B cell (primary cell): ENCODE measurements at regions not wholly inside any gene's neighbourhood (a gene's known extent, or its start where the extent isn't known, plus 50 kb on each side); places are given as distances from the start of the nearest gene placed in this dataset.
A peak's percentile ranks its signal among the peaks of the same experiment; 100 is the strongest.

Source experiments
- ATAC-seq: fragments of 200-7000 bp; cut with Tn5 transposase; one replicate; pipeline ENCODE4 v1.10.0; 2021; ENCODE audit warnings: low read depth, mild to moderate bottlenecking, moderate number of reproducible peaks, moderate library complexity
- CTCF ChIA-PET: fragments of 350-600 bp; sonication (Branson Sonifier 250); formaldehyde crosslinking; loops from one replicate; lab custom pipeline; 2021; ENCODE audit warnings: antibody characterized with exemption, inconsistent platforms; lab: Charles Lee
- POLR2A ChIA-PET: fragments of 350-600 bp; sonication (Branson Sonifier 250); formaldehyde crosslinking; loops from one replicate; lab custom pipeline; 2021; ENCODE audit warnings: antibody characterized with exemption; lab: Charles Lee
- DNase-seq: peaks from one replicate; pipeline ENCODE4 v3.0.0; 2013
- H2AFZ ChIP-seq: 2 replicates; pipeline ENCODE4 v1.6.1; 2012; ENCODE audit warnings: mild to moderate bottlenecking, low read depth, low read length; ENCODE audit not compliant: insufficient read depth, poor library complexity, severe bottlenecking
- H3K27ac ChIP-seq, 2 donors: 1 replicate in 1 of 2; 2 replicates in 1 of 2; pipeline ENCODE4 v1.5.1; 2012 to 2013; ENCODE audit warnings: low read length in 2 of 2, mild to moderate bottlenecking in 2 of 2, moderate library complexity in 1 of 2
- H3K27me3 ChIP-seq, 4 experiments: fragments of 200-600 bp in 1 of 4; sonication (generic) in 1 of 4; replicated peaks in 1 of 4; 1 replicate in 2 of 4; 2 replicates in 2 of 4; pipeline versions ENCODE4 v1.6.1 to v1.7.0; 2013 to 2016; ENCODE audit warnings: low read length in 3 of 4, mild to moderate bottlenecking in 2 of 4, mixed read lengths in 1 of 4, moderate library complexity in 1 of 4; ENCODE audit not compliant: insufficient read depth in 4 of 4, control insufficient read depth in 3 of 4; ENCODE audit errors: control extremely low read depth in 1 of 4
- H3K36me3 ChIP-seq, 2 experiments: replicated peaks in 1 of 2; 1 replicate in 1 of 2; 2 replicates in 1 of 2; pipeline versions ENCODE4 v1.6.1 to v1.7.1; 2013; ENCODE audit warnings: low read length in 1 of 2; ENCODE audit not compliant: insufficient read depth in 2 of 2, control insufficient read depth in 1 of 2; ENCODE audit errors: control extremely low read depth in 1 of 2, extremely low read depth in 1 of 2
- H3K4me1 ChIP-seq, 2 donors: fragments of 200-600 bp in 1 of 2; sonication (generic) in 1 of 2; 1 replicate in 1 of 2; 2 replicates in 1 of 2; pipeline versions ENCODE4 v1.5.1 to v1.6.1; 2013 to 2017; ENCODE audit warnings: low read length in 2 of 2; ENCODE audit not compliant: control insufficient read depth in 2 of 2, insufficient read depth in 2 of 2
- H3K4me2 ChIP-seq: replicated peaks from 2 replicates; pipeline ENCODE3; 2012; ENCODE audit warnings: mild to moderate bottlenecking, low read depth, low read length; ENCODE audit not compliant: poor library complexity, severe bottlenecking
- H3K4me3 ChIP-seq, 5 experiments: fragments of 200-600 bp in 1 of 5; sonication (generic) in 1 of 5; 1 replicate in 3 of 5; 2 replicates in 2 of 5; pipeline versions ENCODE4 v1.5.1 to v1.7.0; 2011 to 2016; ENCODE audit warnings: low read length in 4 of 5, mild to moderate bottlenecking in 4 of 5, low read depth in 2 of 5, control low read depth in 1 of 5, moderate library complexity in 1 of 5; ENCODE audit not compliant: insufficient read depth in 1 of 5; ENCODE audit errors: control extremely low read depth in 1 of 5, extremely low read depth in 1 of 5
- H3K79me2 ChIP-seq: fragments of 200-600 bp; sonication (generic); one replicate; pipeline ENCODE4 v1.6.0; 2016; ENCODE audit warnings: low read length; ENCODE audit not compliant: control insufficient read depth, insufficient read depth
- H3K9ac ChIP-seq: fragments of 200-600 bp; sonication (generic); 2 replicates; pipeline ENCODE4 v1.6.1; 2017; ENCODE audit warnings: mild to moderate bottlenecking, low read length, moderate library complexity
- H3K9me3 ChIP-seq, 3 donors: one replicate each; pipeline versions ENCODE4 v1.6.1 to v1.7.1; 2013; ENCODE audit warnings: low read length in 2 of 3; ENCODE audit not compliant: control insufficient read depth in 2 of 3, insufficient read depth in 1 of 3; ENCODE audit errors: control extremely low read depth in 1 of 3
- H4K20me1 ChIP-seq: 2 replicates; pipeline ENCODE4 v1.6.0; 2012; ENCODE audit warnings: mild to moderate bottlenecking, low read length; ENCODE audit not compliant: insufficient read depth, control insufficient read depth, poor library complexity, severe bottlenecking
- H3K27ac Mint-ChIP-seq: one replicate; pipeline ENCODE4 v1.8.0; 2021; ENCODE audit warnings: mixed read lengths
- H3K27me3 Mint-ChIP-seq: one replicate; pipeline ENCODE4 v1.8.0; 2021; ENCODE audit warnings: mixed read lengths
- H3K4me1 Mint-ChIP-seq: one replicate; pipeline ENCODE4 v1.8.0; 2021; ENCODE audit warnings: mixed read lengths
- H3K4me3 Mint-ChIP-seq: one replicate; pipeline ENCODE4 v1.8.0; 2021; ENCODE audit warnings: mixed read lengths
- H3K9me3 Mint-ChIP-seq: one replicate; pipeline ENCODE4 v1.8.0; 2022; ENCODE audit warnings: mixed read lengths; ENCODE audit not compliant: insufficient read depth
- CTCF ChIP-seq: fragments of 200-600 bp; IDR thresholded peaks from one replicate; pipeline ENCODE4 v1.8.0; 2022; ENCODE audit warnings: antibody characterized with exemption, mild to moderate bottlenecking
- EZH2 ChIP-seq: IDR thresholded peaks from 2 replicates; pipeline ENCODE4 v1.6.1; 2012; ENCODE audit warnings: borderline replicate concordance, low read depth, mild to moderate bottlenecking, moderate library complexity, low read length; ENCODE audit not compliant: insufficient read depth, poor library complexity, severe bottlenecking
- WGBS: methylation state at CpG from one replicate; pipeline ENCODE4 v1.1.5; 2013; ENCODE audit warnings: missing lambda C conversion rate; ENCODE audit not compliant: insufficient coverage; 5-methylcytosine and 5-hydroxymethylcytosine counted together
- intact Hi-C: fragments of 100-400 bp; cut with micrococcal nuclease; formaldehyde crosslinking; loops from one replicate; pipeline ENCODE4 v1.10.0; 2022

- CTCF ChIA-PET, result no interaction called here
- H3K27ac Mint-ChIP-seq, result no peak overlapping the region
- POLR2A ChIA-PET, result no interaction called here
Measured at GRCh38 chr18:64244571-64244970, 95.7 kb upstream of the LINC00305 start.

DNA sequence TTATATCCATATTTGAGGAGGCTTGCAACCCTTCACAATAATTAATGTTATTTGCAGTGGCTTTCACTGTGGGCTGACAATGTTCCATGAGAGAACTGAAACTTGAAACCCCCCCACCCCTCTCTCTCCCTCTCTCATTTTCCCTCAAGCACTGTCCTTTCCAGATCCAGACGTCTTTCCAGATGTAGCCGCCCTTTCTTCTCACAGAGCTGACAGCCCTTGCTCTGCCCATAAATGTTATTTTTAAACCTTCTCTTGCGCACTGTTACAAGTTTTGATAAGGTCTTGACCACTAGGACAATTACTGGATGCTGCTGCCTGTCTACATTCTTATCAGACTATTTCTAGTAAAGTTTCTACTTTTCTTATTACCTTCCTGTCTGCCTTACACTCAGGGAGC, 91.4 kb upstream of the LINC00305 start:
- Mint-ChIP-seq H3K9me3 (no peaks in the 10 kb centered on the region), H3K4me3 (no peak overlapping the region), H3K27ac (no peak overlapping the region), H3K4me1 (no peaks in the 10 kb centered on the region), H3K27me3 (no peaks in the 10 kb centered on the region)
- POLR2A ChIA-PET, result no interaction called here
- TF ChIP-seq CTCF (no peak), EZH2 (no peak)
- Histone ChIP-seq H3K79me2 (no peaks in the 10 kb centered on the region), H3K4me1 (no peaks in the 10 kb centered on the region), H3K36me3 (no peaks in the 10 kb centered on the region), H3K9ac (no peak overlapping the region), H3K27me3 (no peaks in the 10 kb centered on the region), H3K9me3 (no peaks in the 10 kb centered on the region), H2AFZ (no peak overlapping the region), H3K27ac (no peak overlapping the region), H3K4me3 (no peak overlapping the region), H4K20me1 (no peaks in the 10 kb centered on the region), H3K4me2 (no peak overlapping the region)
- CTCF ChIA-PET, result no interaction called here
- intact Hi-C loops, result no loop called here
- WGBS, result 92% methylated on average over 3 of the region's 3 CpGs
- DNase-seq, result no peak
- no peak for ATAC-seq

More at GRCh38 chr18:64244571-64244970, 95.7 kb upstream of the LINC00305 start:
- Histone ChIP-seq H3K4me1 (no peaks in the 10 kb centered on the region), H3K36me3 (no peaks in the 10 kb centered on the region), H3K79me2 (no peaks in the 10 kb centered on the region), H3K27me3 (no peaks in the 10 kb centered on the region), H2AFZ (no peak overlapping the region), H3K4me2 (no peak overlapping the region), H3K9me3 (no peaks in the 10 kb centered on the region), H3K27ac (no peak overlapping the region), H3K4me3 (no peak overlapping the region), H4K20me1 (no peaks in the 10 kb centered on the region), H3K9ac (no peak overlapping the region)
- no peaks in the 10 kb centered on the region for H3K27me3 Mint-ChIP-seq
- ATAC-seq, result no peak
- TF ChIP-seq CTCF, result no peak
- TF ChIP-seq EZH2, result no peak
- no peaks in the 10 kb centered on the region for H3K9me3 Mint-ChIP-seq
- intact Hi-C loops, result no loop called here
- H3K4me3 Mint-ChIP-seq, result no peak overlapping the region
- DNase-seq, result peak; percentile 11
- H3K4me1 Mint-ChIP-seq, result no peaks in the 10 kb centered on the region
- WGBS, result 72% methylated on average over 4 of the region's 4 CpGs
